ENCODE measurements at regions not wholly inside any gene's neighbourhood (a gene's known extent, or its start where the extent isn't known, plus 50 kb on each side); places are given as distances from the start of the nearest gene placed in this dataset.

DNA sequence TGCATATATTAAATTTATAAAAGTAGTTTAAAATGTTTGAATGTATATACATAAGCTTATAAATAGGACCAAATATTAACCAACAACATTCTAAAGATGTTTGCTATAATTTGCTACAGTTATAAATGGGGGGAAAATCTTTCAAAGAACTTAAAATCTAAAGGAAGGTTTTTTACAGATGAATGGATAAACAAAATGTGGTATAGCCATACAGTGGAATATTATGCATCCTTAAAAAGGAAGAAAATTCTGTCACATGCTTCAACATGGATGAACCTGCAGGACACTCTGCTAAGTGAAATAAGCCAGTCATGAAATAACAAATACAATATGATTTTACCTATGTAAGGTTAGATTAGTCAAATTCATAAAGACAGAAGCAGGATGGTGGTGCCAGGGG, 75.8 kb downstream of the TMEM17 start:
- no peak overlapping the region for H4K5ac ChIP-seq (ENCODE audit: low read depth, low read length)
- H3K56ac ChIP-seq (ENCODE audit: extremely low read depth, insufficient read depth, low read length), result no peak overlapping the region
- H4K91ac ChIP-seq (ENCODE audit: insufficient read depth, low read depth, low read length), result no peak overlapping the region
- no peak overlapping the region for H2AK9ac ChIP-seq (replicated peaks; ENCODE audit: low read depth, low read length, poor library complexity)
- no peaks in the 10 kb centered on the region for H4K20me1 ChIP-seq (ENCODE audit: insufficient read depth, low read length)
- TF ChIP-seq RAD21 (IDR thresholded peaks at IDR 0.05; ENCODE audit: low read length), result no peak
- ATAC-seq (ENCODE audit: low read depth) (no peak), DNase-seq (no peak)
- no peak overlapping the region for H4K8ac ChIP-seq (ENCODE audit: low read depth in 2 of 2, low read length in 2 of 2)
- no peak overlapping the region for H3K4me2 ChIP-seq (ENCODE audit: low read depth, low read length)
- H2AK5ac ChIP-seq (ENCODE audit: low read depth, low read length), result no peak overlapping the region
- no peak overlapping the region for H3K4ac ChIP-seq (ENCODE audit: low read depth, low read length)
- H3K9me1 ChIP-seq (ENCODE audit: insufficient read depth, low read length), result no peaks in the 10 kb centered on the region
- no peak overlapping the region for H3K23ac ChIP-seq (ENCODE audit: low read depth, low read length)
- no peak overlapping the region for H3K18ac ChIP-seq (ENCODE audit: low read depth, low read length)
- in situ Hi-C loops (cut with MboI; ENCODE audit: low sequenced_read_pairs), result no loop called here
- no peak overlapping the region for H3K14ac ChIP-seq (replicated peaks; ENCODE audit: low read depth, low read length)
- H2BK120ac ChIP-seq (ENCODE audit: low read depth, low read length), result no peak overlapping the region
- no peaks in the 10 kb centered on the region for H3K79me1 ChIP-seq (ENCODE audit: low read depth in 1 of 2, low read length in 2 of 2)
- no peaks in the 10 kb centered on the region for H3K4me1 ChIP-seq (ENCODE audit: control insufficient read depth, insufficient read depth, low read length)
- H2AFZ ChIP-seq (replicated peaks; ENCODE audit: low read length, poor library complexity), result no peak overlapping the region
- no TSS peak for BruUV-seq (replicated peaks)
- peaks cover 11% of the 10 kb centered on the region for H3K27me3 ChIP-seq (ENCODE audit: control insufficient read depth, insufficient read depth, low read length)
- H3K9me3 ChIP-seq (ENCODE audit: control insufficient read depth, insufficient read depth, low read length), result peaks cover 3% of the 10 kb centered on the region; the same call in 1 of the 2 replicates
- POLR2A ChIA-PET (ENCODE audit: unreplicated experiment), result no interaction called here
- no peak overlapping the region for H2BK5ac ChIP-seq (ENCODE audit: low read depth, low read length, poor library complexity, severe bottlenecking)
- no peak overlapping the region for H3K4me3 ChIP-seq (ENCODE audit: insufficient read depth, low read depth, low read length)
- dilution Hi-C loops (cut with HindIII; ENCODE audit: low sequenced_read_pairs, unreplicated experiment), result no loop called here
- H3K9ac ChIP-seq (ENCODE audit: low read depth, low read length), result no peak overlapping the region
- no peak overlapping the region for H2BK15ac ChIP-seq (ENCODE audit: low read depth, low read length)
- H3K27ac ChIP-seq (ENCODE audit: insufficient read depth, low read length), result no peak overlapping the region
- no peaks in the 10 kb centered on the region for H3K36me3 ChIP-seq (ENCODE audit: control insufficient read depth, insufficient read depth, low read length)
- intact Hi-C loops (cut with micrococcal nuclease), result no loop called here
- no peak overlapping the region for H2BK20ac ChIP-seq (ENCODE audit: low read depth, low read length)
- CTCF ChIA-PET, result interaction anchor here (1.1 kb wide), 1 partner anchor 26 kb away, joined by 4 read pairs; no protein-coding TSS in a partner anchor

Measured in IMR-90 (cell line).